PFSK-1 (cell line): ENCODE measurements at regions not wholly inside any gene's neighbourhood (a gene's known extent, or its start where the extent isn't known, plus 50 kb on each side); places are given as distances from the start of the nearest gene placed in this dataset.

ENCODE experiments used
- FOXP2 ChIP-seq: optimal IDR thresholded peaks from 2 replicates; pipeline ENCODE3; 2011; ENCODE audit warnings: borderline replicate concordance, control low read depth, inconsistent platforms; ENCODE audit not compliant: insufficient read depth; ENCODE audit errors: extremely low read length, extremely low read depth
- POLR2AphosphoS5 ChIP-seq: IDR thresholded peaks from 2 replicates; pipeline ENCODE4 v1.6.1; 2012; ENCODE audit warnings: low read depth, mild to moderate bottlenecking, control low read depth, low read length, moderate library complexity
- REST ChIP-seq, 2 experiments: IDR thresholded peaks; 2 replicates each; pipeline versions ENCODE4 v1.6.1 to v1.8.0; 2011 to 2012; ENCODE audit warnings: low read depth in 2 of 2, low read length in 2 of 2, control low read depth in 1 of 2, inconsistent platforms in 1 of 2, mild to moderate bottlenecking in 1 of 2, moderate library complexity in 1 of 2; ENCODE audit not compliant: insufficient read depth in 1 of 2
- SIN3A ChIP-seq: IDR thresholded peaks from 2 replicates; pipeline ENCODE4 v1.6.1; 2012; ENCODE audit warnings: mild to moderate bottlenecking, low read length, moderate library complexity, borderline replicate concordance; ENCODE audit not compliant: insufficient read depth
- TAF1 ChIP-seq: IDR thresholded peaks from 2 replicates; pipeline ENCODE4 v1.6.1; 2012; ENCODE audit warnings: low read length, control low read depth, borderline replicate concordance; ENCODE audit not compliant: insufficient read depth

DNA sequence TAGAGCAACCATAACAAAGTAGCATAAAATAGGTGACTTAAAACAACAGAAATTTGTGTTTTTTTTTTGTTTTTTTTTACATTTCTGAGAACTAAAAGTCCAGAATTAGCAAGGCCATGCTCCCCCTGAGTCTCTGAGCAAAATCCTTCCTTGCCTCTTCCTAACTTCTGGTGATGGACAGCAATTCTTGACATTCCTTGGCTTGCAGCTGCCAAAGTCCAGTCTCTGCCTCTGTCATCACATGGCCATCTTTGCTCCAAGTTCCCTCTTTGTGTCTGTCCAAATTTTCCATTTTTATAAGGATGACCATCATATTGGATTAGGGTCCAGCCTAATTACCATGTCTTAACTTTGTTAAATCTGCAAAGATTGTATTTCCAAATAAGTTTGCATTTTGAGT is 407.2 kb downstream of the PDHA2 start:
- no peak for TF ChIP-seq SIN3A
- TF ChIP-seq REST (IDR thresholded peaks at IDR 0.05; ENCODE audit: insufficient read depth in 1 of 2, low read depth in 2 of 2, low read length in 2 of 2) = no peak
- no peak for TF ChIP-seq POLR2AphosphoS5
- TF ChIP-seq TAF1 = no peak
- TF ChIP-seq FOXP2 = no peak
